GM19467 (cell line): ENCODE measurements at regions not wholly inside any gene's neighbourhood (a gene's known extent, or its start where the extent isn't known, plus 50 kb on each side); places are given as distances from the start of the nearest gene placed in this dataset.
"Not testable (repeated sequence)": the region's sequence is repeated elsewhere in the genome, so short reads cannot be mapped to it uniquely, and the experiment has no call there.

Experiments used
- ATAC-seq: cut with Tn5 transposase; IDR thresholded peaks from one replicate; pipeline ENCODE4 v1.9.1; 2021; ENCODE audit warnings: mild to moderate bottlenecking, moderate library complexity; ENCODE audit not compliant: unreplicated experiment

GRCh38 chr2:81395746-81396145 lies 1091.2 kb upstream of the LRRTM1 start:
- ATAC-seq, result no peak

DNA sequence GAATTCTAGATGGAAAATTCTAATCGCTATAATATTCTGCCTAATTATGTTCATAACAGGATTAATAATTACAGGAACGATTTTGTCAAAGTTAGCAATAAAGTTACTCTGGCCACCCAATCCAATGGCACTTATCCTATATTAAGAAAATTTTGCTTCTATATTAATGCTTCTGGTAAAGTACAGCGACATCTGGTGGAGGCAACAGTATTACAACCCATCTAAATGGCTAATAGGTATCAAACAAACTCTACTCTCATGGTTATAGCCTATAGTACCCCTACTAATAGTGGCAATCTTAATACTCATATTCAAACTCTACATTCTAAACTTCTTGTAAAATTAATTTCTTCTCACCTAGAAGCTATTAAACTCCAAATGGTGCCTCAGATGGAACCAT lies 1084.7 kb upstream of the LRRTM1 start:
- ATAC-seq, result no peak

- no peak for ATAC-seq
Measured at GRCh38 chr2:81363800-81364199, 1059.2 kb upstream of the LRRTM1 start.

DNA sequence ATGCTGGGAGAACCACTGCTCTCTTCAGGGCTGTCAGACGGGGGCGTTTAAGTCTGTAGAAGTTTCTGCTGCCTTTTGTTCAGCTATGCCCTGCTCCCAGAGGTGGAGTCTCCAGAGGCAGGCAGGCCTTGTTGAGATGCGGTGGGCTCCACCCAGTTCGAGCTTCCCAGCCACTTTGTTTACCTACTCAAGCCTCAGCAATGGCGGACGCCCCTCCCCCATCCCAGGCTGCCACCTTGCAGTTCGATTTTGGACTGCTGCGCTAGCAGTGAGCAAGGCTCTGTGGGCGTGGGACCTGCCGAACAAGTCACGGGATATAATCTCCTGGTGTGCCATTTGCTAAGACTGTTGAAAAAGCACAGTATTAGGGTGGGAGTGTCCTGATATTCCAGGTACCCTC lies 1057.9 kb upstream of the LRRTM1 start:
- not testable (repeated sequence) for ATAC-seq

DNA sequence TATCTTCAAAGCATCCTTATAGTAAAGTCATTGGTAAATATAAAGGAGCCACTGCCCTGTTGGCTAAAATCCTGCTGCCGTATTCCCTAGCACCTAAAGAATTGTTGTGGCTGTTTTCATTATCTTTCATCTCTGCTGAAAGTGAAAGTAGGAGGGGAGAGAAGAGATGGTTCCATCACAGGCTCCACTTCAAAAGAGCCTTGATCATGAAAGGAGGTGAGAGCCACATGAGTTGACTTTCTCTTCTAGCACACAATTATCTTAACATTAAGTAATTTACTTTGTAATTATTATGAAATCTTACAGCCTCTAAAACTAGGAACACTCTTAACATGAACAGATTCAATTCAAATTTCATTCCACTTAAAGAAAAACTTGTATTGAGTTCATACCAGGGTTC lies 1050.9 kb upstream of the LRRTM1 start:
- ATAC-seq, result no peak

GRCh38 chr2:81334046-81334445 lies 1029.5 kb upstream of the LRRTM1 start:
- ATAC-seq, result no peak

DNA sequence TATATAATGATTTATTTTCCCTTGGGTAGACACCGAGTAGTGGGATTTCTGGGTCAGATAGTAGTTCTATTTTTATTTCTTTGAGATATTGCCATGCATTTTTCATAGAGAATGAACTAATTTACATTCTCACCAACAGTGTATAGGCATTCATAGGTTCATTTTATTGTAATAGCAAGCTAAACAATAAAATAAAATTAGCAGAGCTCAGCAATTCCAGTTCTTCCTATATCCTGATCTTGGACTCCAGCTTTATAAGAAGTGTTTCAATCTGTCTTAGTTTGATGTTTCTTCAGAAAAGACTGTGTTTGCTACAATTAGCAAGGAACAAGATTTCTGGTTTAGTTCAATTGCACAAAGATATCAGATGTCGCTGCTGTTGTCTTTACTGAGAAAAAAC lies 1024.4 kb upstream of the LRRTM1 start:
- no peak for ATAC-seq

DNA sequence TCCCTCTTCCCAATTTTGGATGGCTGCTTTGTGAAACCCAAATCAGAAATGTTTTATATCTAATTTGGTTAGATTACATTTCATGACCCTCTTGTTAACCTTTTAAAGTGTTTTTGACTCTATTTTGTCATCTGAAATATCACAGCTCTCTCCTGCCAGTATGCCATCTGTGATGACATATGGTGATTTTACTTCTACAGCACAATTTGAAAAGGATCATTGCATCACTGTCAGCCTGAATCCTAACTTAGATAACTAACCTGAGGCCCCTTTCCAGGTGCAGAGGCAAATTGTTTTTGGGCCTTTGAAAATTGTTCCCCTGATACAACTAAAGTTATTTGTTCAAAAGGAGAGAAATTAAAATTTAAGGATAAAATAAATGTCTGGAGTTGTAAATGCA lies 1023.4 kb upstream of the LRRTM1 start:
- ATAC-seq, result no peak

DNA sequence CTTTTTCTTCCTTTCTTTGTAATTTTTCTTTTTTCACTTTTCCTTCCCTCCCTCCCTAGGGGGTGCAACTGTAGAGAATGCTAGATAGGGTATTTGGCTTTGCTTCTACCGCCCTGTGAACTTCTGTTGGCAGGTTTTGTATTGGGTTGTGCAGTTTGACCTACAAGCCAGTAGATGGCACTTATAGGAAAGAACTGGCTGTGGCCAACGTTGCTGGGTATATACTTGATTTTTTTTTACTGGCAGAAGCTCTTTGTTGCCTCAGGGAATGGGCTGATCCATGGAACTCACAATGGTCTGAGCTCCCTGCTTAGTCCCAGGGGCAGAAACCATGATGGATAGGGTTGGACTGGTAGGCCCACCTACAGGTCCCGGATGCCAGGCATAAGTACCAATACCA lies 1019.5 kb upstream of the LRRTM1 start:
- ATAC-seq, result no peak

DNA sequence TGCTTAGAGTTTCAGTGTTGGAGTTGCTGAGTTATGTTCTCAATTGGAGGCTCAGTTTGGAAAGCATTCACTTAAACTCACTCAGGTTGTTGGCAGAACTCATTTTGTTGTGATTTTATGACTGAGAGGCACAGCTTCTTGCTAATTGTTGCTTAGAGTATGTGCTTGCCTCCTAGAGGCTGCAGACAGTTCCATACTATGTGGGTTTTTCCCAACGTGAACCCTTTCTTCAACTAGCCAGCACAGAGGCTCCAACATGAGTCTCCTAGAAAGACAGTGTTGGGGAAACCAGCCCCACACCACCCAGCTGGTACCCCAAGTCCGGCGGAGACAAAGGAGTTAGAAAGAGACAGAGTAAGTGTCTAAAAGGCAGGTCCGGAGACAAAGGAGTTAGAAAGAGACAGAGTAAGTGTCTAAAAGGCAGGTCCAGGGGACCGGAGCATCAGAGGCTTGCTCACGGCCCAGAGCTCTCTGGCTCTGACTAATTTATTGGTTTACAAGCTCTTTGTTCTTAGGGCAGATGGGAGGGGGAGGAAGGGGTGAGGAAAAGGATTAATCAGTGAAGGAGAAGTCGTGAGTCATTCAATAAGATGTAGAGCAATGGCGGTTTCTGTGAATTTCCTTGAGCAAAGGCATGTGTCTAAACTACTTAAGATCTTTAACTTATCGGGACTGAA lies 999.7 kb upstream of the LRRTM1 start:
- ATAC-seq, result no peak

- ATAC-seq, result no peak
Measured at GRCh38 chr2:81303321-81303720, 998.8 kb upstream of the LRRTM1 start.

- ATAC-seq, result no peak
Measured at GRCh38 chr2:81299841-81300240, 995.3 kb upstream of the LRRTM1 start.

DNA sequence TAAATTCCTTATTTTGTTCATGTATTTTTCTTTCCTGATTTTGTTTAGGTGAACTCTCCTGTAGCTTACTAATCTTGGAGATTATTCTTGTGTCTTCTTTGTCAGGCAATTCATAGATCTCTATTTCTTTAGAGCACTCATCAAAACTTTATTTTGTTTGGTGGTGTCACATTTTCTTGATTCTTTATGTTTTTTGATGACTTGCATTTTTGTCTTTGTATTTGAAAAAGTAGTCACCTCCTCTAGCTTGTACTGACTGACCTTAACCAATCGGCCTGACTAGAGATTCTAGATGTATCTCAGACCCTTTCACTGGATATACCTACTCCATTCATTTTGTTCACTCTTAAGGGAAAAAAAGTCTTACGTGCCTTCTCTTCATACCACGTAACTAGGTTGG lies 986.3 kb upstream of the LRRTM1 start:
- ATAC-seq, result no peak

GRCh38 chr2:81283081-81283480 lies 978.5 kb upstream of the LRRTM1 start:
- ATAC-seq, result no peak

DNA sequence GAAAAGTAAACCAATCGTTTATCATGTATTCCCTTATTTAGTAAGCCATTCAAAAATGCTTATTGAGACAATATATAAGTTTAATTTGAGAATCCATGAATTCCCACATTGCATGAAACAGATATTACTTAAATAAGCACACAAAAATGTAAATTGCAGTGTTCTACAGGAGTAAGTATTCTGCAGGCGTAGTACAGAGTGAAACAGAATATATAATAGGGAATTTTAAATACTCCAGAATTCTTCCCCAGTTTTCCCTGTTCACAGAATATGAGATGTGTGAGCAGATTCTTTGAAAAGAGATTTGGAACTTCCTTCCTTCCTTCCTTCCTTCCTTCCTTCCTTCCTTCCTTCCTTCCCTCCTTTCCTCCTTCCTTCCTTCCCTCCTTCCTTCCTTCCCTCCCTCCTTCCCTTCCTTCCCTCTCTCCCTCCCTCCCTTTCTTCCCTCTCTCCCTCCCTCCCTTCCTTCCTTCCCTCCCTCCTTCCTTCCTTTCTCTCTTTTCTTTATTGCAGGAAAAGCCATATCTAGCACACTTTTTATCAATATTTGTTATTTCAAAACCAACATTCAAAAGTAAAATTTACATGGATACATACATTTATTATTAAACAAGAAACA lies 977.7 kb upstream of the LRRTM1 start:
- ATAC-seq, result no peak

- no peak for ATAC-seq
Measured at GRCh38 chr2:81276595-81276994, 972.0 kb upstream of the LRRTM1 start.

DNA sequence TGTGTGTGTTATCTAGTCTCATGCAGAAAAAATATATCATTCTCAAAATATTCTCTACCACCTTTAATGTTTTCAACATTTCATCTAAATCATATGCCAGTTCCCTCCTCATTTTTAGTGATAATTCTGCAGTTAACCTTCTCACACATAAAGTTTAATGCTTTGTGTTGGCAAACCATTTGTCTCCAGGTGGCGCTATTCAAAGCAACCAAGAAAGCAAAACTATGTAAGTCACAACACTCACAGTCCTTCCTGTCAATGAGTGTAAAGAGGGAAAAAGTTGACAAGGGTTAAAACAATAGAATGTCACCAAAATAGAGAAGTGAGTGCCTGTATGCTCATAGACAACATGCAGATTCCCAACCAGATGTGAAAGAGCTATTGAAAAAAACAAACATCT lies 961.6 kb upstream of the LRRTM1 start:
- no peak for ATAC-seq

- no peak for ATAC-seq
Measured at GRCh38 chr2:81263989-81264388, 959.4 kb upstream of the LRRTM1 start.

- no peak for ATAC-seq
Measured at GRCh38 chr2:81260320-81260719, 955.8 kb upstream of the LRRTM1 start.

- ATAC-seq, result peak; percentile 62
Measured at GRCh38 chr2:81250270-81250669, 945.7 kb upstream of the LRRTM1 start.

- no peak for ATAC-seq
Measured at GRCh38 chr2:81249152-81249551, 944.6 kb upstream of the LRRTM1 start.

DNA sequence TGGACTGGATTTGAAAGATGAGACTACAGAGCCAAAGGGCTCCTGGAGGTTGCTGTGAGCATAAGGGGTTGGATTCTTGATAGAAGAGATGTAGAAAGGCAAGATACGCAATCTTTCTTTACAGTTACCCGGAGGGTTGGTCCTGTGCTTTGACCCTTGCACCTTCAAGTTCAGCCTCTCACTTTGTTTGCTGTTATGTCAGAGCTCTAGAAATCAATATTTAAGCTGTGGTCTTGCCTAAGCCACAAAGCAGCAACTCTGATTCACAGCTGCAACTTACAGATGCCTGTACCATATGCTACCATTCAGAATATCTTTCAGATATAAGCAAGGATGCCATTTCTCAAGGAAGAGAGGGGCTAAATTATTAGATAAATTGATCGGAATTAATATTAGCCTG lies 943.1 kb upstream of the LRRTM1 start:
- ATAC-seq, result no peak

GRCh38 chr2:81242501-81242900 lies 937.9 kb upstream of the LRRTM1 start:
- ATAC-seq, result no peak
